HEK293 (cell line): ENCODE measurements at regions not wholly inside any gene's neighbourhood (a gene's known extent, or its start where the extent isn't known, plus 50 kb on each side); places are given as distances from the start of the nearest gene placed in this dataset.

Experiments
- ELK4 ChIP-seq: IDR thresholded peaks from 2 replicates; pipeline ENCODE4 v1.6.1; 2011; ENCODE audit warnings: mild to moderate bottlenecking, low read depth, low read length, borderline replicate concordance
- PRDM2 ChIP-seq: fragments of 450-650 bp; formaldehyde crosslinking; IDR thresholded peaks from 2 replicates; pipeline ENCODE4 v1.5.1; 2016; ENCODE audit warnings: missing biosample characterization, missing genetic modification characterization, borderline replicate concordance
- ZNF707 ChIP-seq: fragments of 450-650 bp; formaldehyde crosslinking; IDR thresholded peaks from 2 replicates; pipeline ENCODE4 v1.5.1; 2016; ENCODE audit warnings: missing biosample characterization, missing genetic modification characterization

- no peak for TF ChIP-seq ELK4
- no peak for TF ChIP-seq ZNF707
- no peak for TF ChIP-seq PRDM2 (tag by site-specific recombination)
Measured at GRCh38 chr5:103433211-103433610, 129.4 kb downstream of the NUDT12 start.
